22Rv1 (cell line): ENCODE measurements at regions not wholly inside any gene's neighbourhood (a gene's known extent, or its start where the extent isn't known, plus 50 kb on each side); places are given as distances from the start of the nearest gene placed in this dataset.

Experiments used
- CTCF ChIP-seq: fragments of 450-650 bp; IDR thresholded peaks from 2 replicates; pipeline ENCODE4 v1.5.1; 2017; ENCODE audit warnings: mild to moderate bottlenecking
- ZFX ChIP-seq: fragments of 450-650 bp; IDR thresholded peaks from 2 replicates; pipeline ENCODE4 v1.6.1; 2017; ENCODE audit warnings: antibody characterized with exemption, borderline replicate concordance

GRCh38 chr16:64892835-64893785 lies 228.8 kb downstream of the CDH11 start:
- TF ChIP-seq CTCF (no peak), ZFX (no peak)
